CD14-positive monocyte (primary cell): ENCODE measurements at regions not wholly inside any gene's neighbourhood (a gene's known extent, or its start where the extent isn't known, plus 50 kb on each side); places are given as distances from the start of the nearest gene placed in this dataset.
A peak's percentile ranks its signal among the peaks of the same experiment; 100 is the strongest.

Experiments
- DNase-seq, 3 donors: peaks; one replicate each; pipeline ENCODE4 v3.0.0-alpha.2; 2011 to 2022
- H2AFZ ChIP-seq: 2 replicates; pipeline ENCODE4 v1.6.0; 2012; ENCODE audit warnings: mild to moderate bottlenecking, low read depth, low read length, inconsistent platforms; ENCODE audit not compliant: insufficient read depth, poor library complexity, severe bottlenecking
- H3K27ac ChIP-seq, 2 donors: 1 replicate in 1 of 2; 2 replicates in 1 of 2; pipeline ENCODE4 v1.5.1; 2012 to 2013; ENCODE audit warnings: low read length in 2 of 2, control low read depth in 1 of 2, inconsistent platforms in 1 of 2, low read depth in 1 of 2, mild to moderate bottlenecking in 1 of 2
- H3K27me3 ChIP-seq, 2 donors: one replicate each; pipeline versions ENCODE4 v1.6.0 to v1.6.1; 2011 to 2013; ENCODE audit warnings: low read length in 2 of 2; ENCODE audit not compliant: control insufficient read depth in 2 of 2, insufficient read depth in 2 of 2
- H3K36me3 ChIP-seq, 2 donors: replicated peaks in 1 of 2; 1 replicate in 1 of 2; 2 replicates in 1 of 2; pipeline versions ENCODE4 v1.5.1 to v1.6.1; 2012 to 2013; ENCODE audit warnings: low read length in 2 of 2, control low read depth in 1 of 2, inconsistent platforms in 1 of 2, mild to moderate bottlenecking in 1 of 2; ENCODE audit not compliant: insufficient read depth in 2 of 2, control insufficient read depth in 1 of 2
- H3K4me1 ChIP-seq, 2 donors: 1 replicate in 1 of 2; 2 replicates in 1 of 2; pipeline versions ENCODE4 v1.5.1 to v1.6.1; 2012 to 2013; ENCODE audit warnings: low read length in 2 of 2, control low read depth in 1 of 2, inconsistent platforms in 1 of 2, mild to moderate bottlenecking in 1 of 2, moderate library complexity in 1 of 2; ENCODE audit not compliant: insufficient read depth in 2 of 2, control insufficient read depth in 1 of 2
- H3K4me2 ChIP-seq: replicated peaks from 2 replicates; pipeline ENCODE3; 2012; ENCODE audit warnings: low read length, moderate library complexity, mild to moderate bottlenecking; ENCODE audit not compliant: poor library complexity, severe bottlenecking; ENCODE audit errors: extremely low read depth
- H3K4me3 ChIP-seq, 3 experiments: fragments of 200-600 bp in 1 of 3; sonication (generic) in 1 of 3; replicated peaks in 1 of 3; 1 replicate in 2 of 3; 2 replicates in 1 of 3; pipeline ENCODE4 v1.5.1; 2011 to 2013; ENCODE audit warnings: low read length in 3 of 3, mild to moderate bottlenecking in 3 of 3, control low read depth in 2 of 3, low read depth in 2 of 3, inconsistent platforms in 1 of 3, moderate library complexity in 1 of 3
- H3K79me2 ChIP-seq: 2 replicates; pipeline ENCODE4 v1.6.0; 2012; ENCODE audit warnings: mild to moderate bottlenecking, control low read depth, inconsistent platforms, low read length, moderate library complexity; ENCODE audit not compliant: insufficient read depth
- H3K9ac ChIP-seq: 2 replicates; pipeline ENCODE4 v1.6.0; 2017; ENCODE audit warnings: low read length, mild to moderate bottlenecking; ENCODE audit not compliant: insufficient read depth, poor library complexity, severe bottlenecking
- H3K9me3 ChIP-seq, 2 donors: replicated peaks in 1 of 2; 1 replicate in 1 of 2; 2 replicates in 1 of 2; pipeline versions ENCODE4 v1.5.1 to v1.6.1; 2012 to 2013; ENCODE audit warnings: low read length in 2 of 2, control low read depth in 1 of 2; ENCODE audit not compliant: control insufficient read depth in 1 of 2, insufficient read depth in 1 of 2
- H4K20me1 ChIP-seq: 2 replicates; pipeline ENCODE4 v1.6.0; 2012; ENCODE audit warnings: mild to moderate bottlenecking, low read length, control low read depth, moderate library complexity; ENCODE audit not compliant: insufficient read depth
- H3K27ac Mint-ChIP-seq, 7 donors: one replicate each; pipeline ENCODE4 v1.8.0; 2020; ENCODE audit warnings: mild to moderate bottlenecking in 7 of 7, mixed read lengths in 7 of 7, moderate library complexity in 6 of 7, inconsistent platforms in 2 of 7
- H3K27me3 Mint-ChIP-seq, 3 donors: one replicate each; pipeline ENCODE4 v1.8.0; 2021 to 2022; ENCODE audit warnings: low read depth in 3 of 3, mild to moderate bottlenecking in 3 of 3, mixed read lengths in 3 of 3, moderate library complexity in 3 of 3, inconsistent platforms in 1 of 3
- H3K36me3 Mint-ChIP-seq, 2 donors: one replicate each; pipeline ENCODE4 v1.8.0; 2020; ENCODE audit warnings: mixed read lengths in 2 of 2, inconsistent platforms in 1 of 2, mild to moderate bottlenecking in 1 of 2
- H3K4me1 Mint-ChIP-seq: one replicate; pipeline ENCODE4 v1.8.0; 2020; ENCODE audit warnings: mild to moderate bottlenecking, mixed read lengths
- H3K4me3 Mint-ChIP-seq, 2 donors: one replicate each; pipeline ENCODE4 v1.8.0; 2020; ENCODE audit warnings: mild to moderate bottlenecking in 2 of 2, mixed read lengths in 2 of 2, moderate library complexity in 1 of 2
- H3K9me3 Mint-ChIP-seq, 7 donors: one replicate each; pipeline ENCODE4 v1.8.0; 2020 to 2022; ENCODE audit warnings: mixed read lengths in 7 of 7, mild to moderate bottlenecking in 6 of 7, moderate library complexity in 6 of 7, inconsistent platforms in 2 of 7
- WGBS: methylation state at CpG from one replicate; pipeline ENCODE4 v1.1.5; 2013; ENCODE audit warnings: missing lambda C conversion rate; ENCODE audit not compliant: insufficient coverage; 5-methylcytosine and 5-hydroxymethylcytosine counted together
- intact Hi-C, 2 donors: fragments of 100-400 bp; cut with micrococcal nuclease; formaldehyde crosslinking; loops; one replicate each; pipeline versions ENCODE4 v1.15.0 to v1.15.1; 2023
- TF ChIP-seq, protein P1 (sequence below): fragments of 200-600 bp; IDR thresholded peaks from one replicate; pipeline ENCODE4 v1.8.0; 2022; ENCODE audit warnings: antibody characterized with exemption, mild to moderate bottlenecking

GRCh38 chr1:94721240-94721639, 98.9 kb upstream of the SLC44A3 start:
- Histone ChIP-seq H3K9me3 (no peaks in the 10 kb centered on the region), H3K4me2 (peak overlapping the region; percentile 46), H3K4me1 (peaks cover 69 to 76% of the 10 kb centered on the region in 2 donors), H2AFZ (no peak overlapping the region), H3K4me3 (peak overlapping the region in 1 of 3 experiments; percentile 29), H3K27ac (peak overlapping the region; percentile 97 to 98), H3K36me3 (no peaks in the 10 kb centered on the region), H3K27me3 (no peaks in the 10 kb centered on the region), H3K79me2 (no peaks in the 10 kb centered on the region), H3K9ac (peak overlapping the region; percentile 74), H4K20me1 (no peaks in the 10 kb centered on the region)
- H3K36me3 Mint-ChIP-seq, result peaks cover 0 to 5% of the 10 kb centered on the region in 2 donors
- peak; percentile 93 to 96 (median 95) for DNase-seq
- peaks cover 0 to 1% (median 0%) of the 10 kb centered on the region in 7 donors for H3K9me3 Mint-ChIP-seq
- intact Hi-C loops, result loop anchor here (5.0 kb wide), 4 partner anchors 46 to 179 kb away; partner anchors contain the start of gene F3 (in 1 of the 2)
- WGBS, result 20% methylated on average over 1 of the region's 7 CpGs
- TF ChIP-seq, protein P1, sequence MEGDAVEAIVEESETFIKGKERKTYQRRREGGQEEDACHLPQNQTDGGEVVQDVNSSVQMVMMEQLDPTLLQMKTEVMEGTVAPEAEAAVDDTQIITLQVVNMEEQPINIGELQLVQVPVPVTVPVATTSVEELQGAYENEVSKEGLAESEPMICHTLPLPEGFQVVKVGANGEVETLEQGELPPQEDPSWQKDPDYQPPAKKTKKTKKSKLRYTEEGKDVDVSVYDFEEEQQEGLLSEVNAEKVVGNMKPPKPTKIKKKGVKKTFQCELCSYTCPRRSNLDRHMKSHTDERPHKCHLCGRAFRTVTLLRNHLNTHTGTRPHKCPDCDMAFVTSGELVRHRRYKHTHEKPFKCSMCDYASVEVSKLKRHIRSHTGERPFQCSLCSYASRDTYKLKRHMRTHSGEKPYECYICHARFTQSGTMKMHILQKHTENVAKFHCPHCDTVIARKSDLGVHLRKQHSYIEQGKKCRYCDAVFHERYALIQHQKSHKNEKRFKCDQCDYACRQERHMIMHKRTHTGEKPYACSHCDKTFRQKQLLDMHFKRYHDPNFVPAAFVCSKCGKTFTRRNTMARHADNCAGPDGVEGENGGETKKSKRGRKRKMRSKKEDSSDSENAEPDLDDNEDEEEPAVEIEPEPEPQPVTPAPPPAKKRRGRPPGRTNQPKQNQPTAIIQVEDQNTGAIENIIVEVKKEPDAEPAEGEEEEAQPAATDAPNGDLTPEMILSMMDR, result no peak
- peaks cover 77% of the 10 kb centered on the region for H3K4me1 Mint-ChIP-seq
- H3K4me3 Mint-ChIP-seq, result peak overlapping the region; percentile 16 to 26
- peak overlapping the region; percentile 97 to 100 (median 99) for H3K27ac Mint-ChIP-seq
- no peaks in the 10 kb centered on the region for H3K27me3 Mint-ChIP-seq

GRCh38 chr1:94719926-94720793, 100.0 kb upstream of the SLC44A3 start:
- Histone ChIP-seq H3K27ac (peak overlapping the region; percentile 97 to 98), H3K36me3 (no peaks in the 10 kb centered on the region), H3K27me3 (no peaks in the 10 kb centered on the region), H3K79me2 (no peaks in the 10 kb centered on the region), H3K9me3 (no peaks in the 10 kb centered on the region), H4K20me1 (no peaks in the 10 kb centered on the region), H3K9ac (peak overlapping the region; percentile 74), H2AFZ (peak overlapping the region; percentile 8), H3K4me3 (peak overlapping the region in 1 of 3 experiments; percentile 42), H3K4me2 (peak overlapping the region; percentile 49), H3K4me1 (peaks cover 78 to 87% of the 10 kb centered on the region in 2 donors)
- peaks cover 76% of the 10 kb centered on the region for H3K4me1 Mint-ChIP-seq
- H3K9me3 Mint-ChIP-seq, result peaks cover 0 to 1% (median 0%) of the 10 kb centered on the region in 7 donors
- H3K4me3 Mint-ChIP-seq, result peak overlapping the region; percentile 66 to 76
- peak overlapping the region; percentile 97 to 100 (median 99) for H3K27ac Mint-ChIP-seq
- peak; percentile 95 to 96 (median 95) for DNase-seq
- no peaks in the 10 kb centered on the region for H3K27me3 Mint-ChIP-seq
- intact Hi-C loops, result loop anchor here (5.0 kb wide), 4 partner anchors 47 to 178 kb away; partner anchors contain the start of gene F3 (in 1 of the 2)
- 19% methylated on average over 6 of the region's 7 CpGs for WGBS
- TF ChIP-seq, protein P1, result no peak
- peaks cover 0 to 3% of the 10 kb centered on the region in 2 donors for H3K36me3 Mint-ChIP-seq
